GM23338 (cell line): ENCODE measurements at regions not wholly inside any gene's neighbourhood (a gene's known extent, or its start where the extent isn't known, plus 50 kb on each side); places are given as distances from the start of the nearest gene placed in this dataset.

Experiments used
- ATAC-seq: fragments of 200-7000 bp; cut with Tn5 transposase; 3 replicates; pipeline ENCODE4 v1.9.1; 2020
- DNase-seq: peaks from one replicate; pipeline ENCODE4 v3.0.0-alpha.2; 2015; ENCODE audit warnings: low spot score
- H2AFZ ChIP-seq: fragments of 200-600 bp; sonication (generic); 2 replicates; pipeline ENCODE4 v1.8.0; 2016; ENCODE audit warnings: antibody characterized with exemption, mild to moderate bottlenecking, moderate library complexity
- H3F3A ChIP-seq: fragments of 200-600 bp; sonication (generic); replicated peaks from 2 replicates; pipeline ENCODE4 v1.8.0; 2017; ENCODE audit warnings: antibody characterized with exemption, mixed run types, low read depth
- H3K27ac ChIP-seq: fragments of 200-600 bp; sonication (generic); 2 replicates; pipeline ENCODE4 v1.6.1; 2016; ENCODE audit warnings: low read depth
- H3K27me3 ChIP-seq: fragments of 200-600 bp; sonication (generic); 2 replicates; pipeline ENCODE4 v1.8.0; 2016; ENCODE audit warnings: mild to moderate bottlenecking, mixed run types, moderate library complexity; ENCODE audit not compliant: insufficient read depth
- H3K36me3 ChIP-seq: fragments of 200-600 bp; sonication (generic); 2 replicates; pipeline ENCODE4 v1.8.0; 2016; ENCODE audit warnings: mild to moderate bottlenecking; ENCODE audit not compliant: insufficient read depth
- H3K4me1 ChIP-seq: fragments of 200-600 bp; sonication (generic); 2 replicates; pipeline ENCODE4 v1.8.0; 2016; ENCODE audit warnings: mild to moderate bottlenecking, moderate library complexity; ENCODE audit not compliant: insufficient read depth
- H3K4me2 ChIP-seq: fragments of 200-600 bp; sonication (generic); 2 replicates; pipeline ENCODE4 v1.7.1; 2017; ENCODE audit warnings: mixed run types
- H3K4me3 ChIP-seq: fragments of 200-600 bp; sonication (generic); 2 replicates; pipeline ENCODE4 v1.6.1; 2016; ENCODE audit warnings: mixed run types
- H3K79me2 ChIP-seq: fragments of 200-600 bp; sonication (generic); replicated peaks from 2 replicates; pipeline ENCODE4 v1.8.0; 2017; ENCODE audit warnings: mild to moderate bottlenecking; ENCODE audit not compliant: insufficient read depth
- H3K9me2 ChIP-seq: fragments of 200-600 bp; sonication (generic); 2 replicates; pipeline ENCODE4 v1.8.0; 2017; ENCODE audit not compliant: insufficient read depth
- H4K20me1 ChIP-seq: fragments of 200-600 bp; sonication (generic); replicated peaks from 2 replicates; pipeline ENCODE4 v1.8.0; 2017; ENCODE audit warnings: mild to moderate bottlenecking; ENCODE audit not compliant: insufficient read depth
- H3K27ac Mint-ChIP-seq: 2 replicates; pipeline ENCODE4 v1.8.0; 2020; ENCODE audit warnings: inconsistent platforms, mild to moderate bottlenecking, moderate library complexity, mixed read lengths
- H3K27me3 Mint-ChIP-seq: 3 replicates; pipeline ENCODE4 v1.8.0; 2022; ENCODE audit warnings: low read depth, mild to moderate bottlenecking, moderate library complexity, mixed read lengths, inconsistent platforms; ENCODE audit not compliant: insufficient read depth, poor library complexity
- H3K36me3 Mint-ChIP-seq: 3 replicates; pipeline ENCODE4 v1.8.0; 2021; ENCODE audit warnings: low read depth, mild to moderate bottlenecking, inconsistent platforms, moderate library complexity, mixed read lengths
- H3K4me1 Mint-ChIP-seq: 3 replicates; pipeline ENCODE4 v1.8.0; 2020; ENCODE audit warnings: mild to moderate bottlenecking, inconsistent platforms, mixed read lengths
- H3K4me3 Mint-ChIP-seq: 3 replicates; pipeline ENCODE4 v1.8.0; 2021; ENCODE audit warnings: moderate library complexity, mild to moderate bottlenecking, inconsistent platforms, mixed read lengths
- H3K9me3 Mint-ChIP-seq: 3 replicates; pipeline ENCODE4 v1.8.0; 2020; ENCODE audit warnings: moderate library complexity, mild to moderate bottlenecking, inconsistent platforms, mixed read lengths
- CREB1 ChIP-seq: fragments of 250-450 bp; sonication (Bioruptor Pico); IDR thresholded peaks from 2 replicates; pipeline ENCODE4 v1.5.0; 2020; ENCODE audit warnings: low read depth, mild to moderate bottlenecking, moderate library complexity
- CTCF ChIP-seq, 2 experiments: fragments of 200-600 bp in 1 of 2; sonication (generic) in 1 of 2; conservative IDR thresholded peaks; 2 replicates each; pipeline versions ENCODE4 v1.5.1 to v1.6.1; 2016 to 2017; ENCODE audit warnings: antibody characterized with exemption in 2 of 2, low read depth in 2 of 2, mild to moderate bottlenecking in 2 of 2, moderate library complexity in 1 of 2
- ETS1 ChIP-seq: IDR thresholded peaks from 2 replicates; pipeline ENCODE4 v1.6.1; 2016; ENCODE audit warnings: antibody characterized with exemption
- EZH2 ChIP-seq: fragments of 200-600 bp; sonication (generic); IDR thresholded peaks from one replicate; pipeline ENCODE4 v1.8.0; 2017; ENCODE audit warnings: antibody characterized with exemption, mild to moderate bottlenecking, low read depth; ENCODE audit not compliant: unreplicated experiment
- EZH2phosphoT487 ChIP-seq: fragments of 200-600 bp; sonication (generic); IDR thresholded peaks from one replicate; pipeline ENCODE4 v1.8.1; 2018; ENCODE audit warnings: antibody characterized with exemption; ENCODE audit not compliant: unreplicated experiment
- JUNB ChIP-seq: IDR thresholded peaks from one replicate; pipeline ENCODE4 v1.6.1; 2016; ENCODE audit warnings: antibody characterized with exemption; ENCODE audit not compliant: unreplicated experiment
- NANOG ChIP-seq: IDR thresholded peaks from 2 replicates; pipeline ENCODE4 v1.6.1; 2016; ENCODE audit warnings: antibody characterized with exemption, borderline replicate concordance
- POLR2AphosphoS5 ChIP-seq: IDR thresholded peaks from 2 replicates; pipeline ENCODE4 v1.6.1; 2016; ENCODE audit warnings: antibody characterized with exemption, low read depth
- REST ChIP-seq: IDR thresholded peaks from one replicate; pipeline ENCODE4 v1.6.1; 2018; ENCODE audit warnings: antibody characterized with exemption; ENCODE audit not compliant: unreplicated experiment
- STAT1 ChIP-seq: IDR thresholded peaks from one replicate; pipeline ENCODE4 v1.6.1; 2016; ENCODE audit warnings: antibody characterized with exemption; ENCODE audit not compliant: unreplicated experiment
- ZNF114 ChIP-seq: fragments of 250-450 bp; sonication (Bioruptor Pico); IDR thresholded peaks from 2 replicates; pipeline ENCODE4 v1.5.0; 2020; ENCODE audit warnings: mild to moderate bottlenecking, moderate library complexity
- ZNF331 ChIP-seq: fragments of 250-450 bp; sonication (Bioruptor Pico); IDR thresholded peaks from 2 replicates; pipeline ENCODE4 v1.5.0; 2020; ENCODE audit warnings: low read depth, mild to moderate bottlenecking, moderate library complexity
- ZNF462 ChIP-seq: fragments of 250-450 bp; sonication (Bioruptor Pico); IDR thresholded peaks from 2 replicates; pipeline ENCODE4 v1.5.0; 2020; ENCODE audit warnings: mild to moderate bottlenecking, moderate library complexity

- no peak overlapping the region for H3K27ac Mint-ChIP-seq
- no peaks in the 10 kb centered on the region for H4K20me1 ChIP-seq
- H3K36me3 ChIP-seq, result no peaks in the 10 kb centered on the region
- no peaks in the 10 kb centered on the region for H3K79me2 ChIP-seq
- no peak overlapping the region for H2AFZ ChIP-seq
- no peak overlapping the region for H3K27ac ChIP-seq
- no peak for TF ChIP-seq CREB1 (CRISPR knock-in tag)
- TF ChIP-seq JUNB, result no peak
- no peak for TF ChIP-seq REST
- TF ChIP-seq ETS1, result no peak
- no peak for TF ChIP-seq ZNF462 (CRISPR knock-in tag)
- no peak for TF ChIP-seq NANOG
- TF ChIP-seq ZNF114 (CRISPR knock-in tag), result no peak
- no peak for TF ChIP-seq EZH2phosphoT487
- TF ChIP-seq CTCF (conservative IDR thresholded peaks at IDR 0.05; ENCODE audit: low read depth in 2 of 2), result no peak
- no peak for TF ChIP-seq EZH2
- no peak for TF ChIP-seq ZNF331 (CRISPR knock-in tag)
- TF ChIP-seq POLR2AphosphoS5, result no peak
- no peak for TF ChIP-seq STAT1
- H3F3A ChIP-seq, result no peaks in the 10 kb centered on the region
- H3K27me3 Mint-ChIP-seq, result no peaks in the 10 kb centered on the region
- H3K27me3 ChIP-seq, result peaks cover 24% of the 10 kb centered on the region
- ATAC-seq, result no peak
- no peaks in the 10 kb centered on the region for H3K4me1 Mint-ChIP-seq
- H3K9me3 Mint-ChIP-seq, result peaks cover 9% of the 10 kb centered on the region; the same call in 2 of the 3 replicates
- no peak for DNase-seq
- H3K4me3 ChIP-seq, result no peak overlapping the region
- H3K4me2 ChIP-seq, result no peak overlapping the region
- no peaks in the 10 kb centered on the region for H3K36me3 Mint-ChIP-seq
- H3K4me1 ChIP-seq, result no peaks in the 10 kb centered on the region
- H3K4me3 Mint-ChIP-seq, result no peak overlapping the region
- no peaks in the 10 kb centered on the region for H3K9me2 ChIP-seq
These were observed 213.5 kb downstream of the SOX11 start for GRCh38 chr2:5905661-5906060.
